DND-41 (cell line): ENCODE measurements at regions not wholly inside any gene's neighbourhood (a gene's known extent, or its start where the extent isn't known, plus 50 kb on each side); places are given as distances from the start of the nearest gene placed in this dataset.

Source experiments
- EZH2 ChIP-seq: IDR thresholded peaks from 3 replicates; pipeline ENCODE4 v1.6.1; 2012; ENCODE audit warnings: borderline replicate concordance, low read depth, mild to moderate bottlenecking, moderate library complexity, low read length, inconsistent platforms; ENCODE audit not compliant: severe bottlenecking
- TF ChIP-seq, protein P1 (sequence below): IDR thresholded peaks from 2 replicates; pipeline ENCODE4 v1.5.1; 2012; ENCODE audit warnings: borderline replicate concordance, low read length, moderate library complexity, mild to moderate bottlenecking; ENCODE audit not compliant: poor library complexity, severe bottlenecking; ENCODE audit errors: extremely low read depth

DNA sequence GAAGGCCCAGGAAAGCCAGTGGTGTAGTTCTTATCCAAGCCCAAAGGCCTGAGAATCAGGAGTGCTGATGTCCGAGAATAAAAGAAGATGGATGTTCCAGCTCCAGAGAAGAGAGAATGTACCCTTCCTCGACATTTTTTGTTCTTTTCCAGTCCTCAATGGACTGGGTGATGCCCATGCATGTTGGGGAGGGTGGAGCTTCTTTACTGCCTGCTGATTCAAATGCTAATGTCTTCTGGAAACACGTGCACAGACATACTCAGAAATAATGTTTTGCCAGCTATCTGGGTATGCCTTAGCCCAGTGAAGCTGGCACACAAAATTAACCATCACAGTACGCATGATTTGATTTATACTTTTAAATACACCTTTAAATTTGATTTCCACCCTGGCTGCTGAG, 61.5 kb upstream of the FOXE1 start:
- TF ChIP-seq, protein P1, sequence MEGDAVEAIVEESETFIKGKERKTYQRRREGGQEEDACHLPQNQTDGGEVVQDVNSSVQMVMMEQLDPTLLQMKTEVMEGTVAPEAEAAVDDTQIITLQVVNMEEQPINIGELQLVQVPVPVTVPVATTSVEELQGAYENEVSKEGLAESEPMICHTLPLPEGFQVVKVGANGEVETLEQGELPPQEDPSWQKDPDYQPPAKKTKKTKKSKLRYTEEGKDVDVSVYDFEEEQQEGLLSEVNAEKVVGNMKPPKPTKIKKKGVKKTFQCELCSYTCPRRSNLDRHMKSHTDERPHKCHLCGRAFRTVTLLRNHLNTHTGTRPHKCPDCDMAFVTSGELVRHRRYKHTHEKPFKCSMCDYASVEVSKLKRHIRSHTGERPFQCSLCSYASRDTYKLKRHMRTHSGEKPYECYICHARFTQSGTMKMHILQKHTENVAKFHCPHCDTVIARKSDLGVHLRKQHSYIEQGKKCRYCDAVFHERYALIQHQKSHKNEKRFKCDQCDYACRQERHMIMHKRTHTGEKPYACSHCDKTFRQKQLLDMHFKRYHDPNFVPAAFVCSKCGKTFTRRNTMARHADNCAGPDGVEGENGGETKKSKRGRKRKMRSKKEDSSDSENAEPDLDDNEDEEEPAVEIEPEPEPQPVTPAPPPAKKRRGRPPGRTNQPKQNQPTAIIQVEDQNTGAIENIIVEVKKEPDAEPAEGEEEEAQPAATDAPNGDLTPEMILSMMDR: no peak
- TF ChIP-seq EZH2: no peak
